Transverse colon (tissue), 4 donors: ENCODE measurements at regions not wholly inside any gene's neighbourhood (a gene's known extent, or its start where the extent isn't known, plus 50 kb on each side); places are given as distances from the start of the nearest gene placed in this dataset.

Experiments used
- DNase-seq: peaks from one replicate; pipeline ENCODE4 v3.0.0-alpha.2; 2019
- H3K27ac ChIP-seq, 4 donors: fragments of 200-600 bp; sonication (generic); 2 replicates each; pipeline ENCODE4 v1.5.1; 2016 to 2018; ENCODE audit warnings: inconsistent platforms in 4 of 4
- H3K27me3 ChIP-seq: fragments of 200-600 bp; sonication (generic); 2 replicates; pipeline ENCODE4 v1.5.1; 2017; ENCODE audit warnings: inconsistent platforms
- H3K36me3 ChIP-seq, 4 donors: fragments of 200-600 bp; sonication (generic); 2 replicates each; pipeline ENCODE4 v1.5.1; 2017 to 2019; ENCODE audit warnings: inconsistent platforms in 4 of 4
- H3K4me1 ChIP-seq, 4 donors: fragments of 200-600 bp; sonication (generic); 2 replicates each; pipeline ENCODE4 v1.5.1; 2017 to 2020; ENCODE audit warnings: inconsistent platforms in 4 of 4
- H3K4me3 ChIP-seq, 4 donors: fragments of 200-600 bp; sonication (generic); 1 replicate in 1 of 4; 2 replicates in 3 of 4; pipeline versions ENCODE4 v1.5.1 to v1.6.1; 2017 to 2019; ENCODE audit warnings: inconsistent platforms in 4 of 4
- H3K9me3 ChIP-seq, 2 donors: fragments of 200-600 bp; sonication (generic); 2 replicates each; pipeline ENCODE4 v1.5.1; 2017 to 2019; ENCODE audit warnings: inconsistent platforms in 2 of 2
- CTCF ChIP-seq, 5 experiments: fragments of 200-600 bp in 3 of 5; fragments of 450-650 bp in 2 of 5; sonication (generic) in 3 of 5; IDR thresholded peaks; 1 replicate in 2 of 5; 2 replicates in 3 of 5; pipeline ENCODE4 v1.5.1; 2016 to 2017; ENCODE audit warnings: antibody characterized with exemption in 5 of 5, inconsistent platforms in 3 of 5, mild to moderate bottlenecking in 2 of 5, moderate library complexity in 1 of 5
- EP300 ChIP-seq: sonication (generic); formaldehyde crosslinking; IDR thresholded peaks from one replicate; pipeline ENCODE4 v1.6.1; 2017; ENCODE audit warnings: antibody characterized with exemption, low read depth
- POLR2A ChIP-seq: fragments of 450-650 bp; IDR thresholded peaks from one replicate; pipeline ENCODE4 v1.6.1; 2016; ENCODE audit warnings: antibody characterized with exemption, mild to moderate bottlenecking, moderate library complexity
- POLR2AphosphoS5 ChIP-seq, 3 donors: sonication (generic); formaldehyde crosslinking; IDR thresholded peaks; one replicate each; pipeline ENCODE4 v1.6.1; 2016; ENCODE audit warnings: antibody characterized with exemption in 3 of 3
- WGBS, 2 donors: methylation state at CpG; one replicate each; pipeline ENCODE4 v1.1.5; 2018; ENCODE audit warnings: low coverage in 1 of 2; 5-methylcytosine and 5-hydroxymethylcytosine counted together
- in situ Hi-C, 4 donors: fragments of 200-750 bp; cut with MboI; loops; one replicate each; pipeline versions ENCODE4 v1.15.0 to v1.15.1; 2017; ENCODE audit warnings: low sequenced_read_pairs in 3 of 4, low pct_ligation_motif_present in 1 of 4, low pct_unique_long_range_greater_than_20kb in 1 of 4
- intact Hi-C: fragments of 100-400 bp; cut with DNase I; formaldehyde crosslinking; loops from one replicate; pipeline ENCODE4 v1.15.1; 2023; ENCODE audit warnings: low total_unique reads

GRCh38 chr10:65570143-65571010 is 1355.5 kb upstream of the LRRTM3 start:
- intact Hi-C loops, result no loop called here
- peak overlapping the region; percentile 28 to 56 (median 52) for H3K4me3 ChIP-seq
- 2 to 29% methylated on average over 11 to 20 of the region's 20 CpGs for WGBS, 2 donors
- H3K36me3 ChIP-seq, result no peaks in the 10 kb centered on the region
- TF ChIP-seq POLR2AphosphoS5 (IDR thresholded peaks at IDR 0.05) (no peak), EP300 (no peak), CTCF (IDR thresholded peaks at IDR 0.05) (peak in 1 of 5 experiments; percentile 10), POLR2A (no peak)
- H3K9me3 ChIP-seq, result no peaks in the 10 kb centered on the region
- in situ Hi-C loops, result no loop called here
- H3K27ac ChIP-seq, result peak overlapping the region; percentile 52 to 83 (median 73)
- peaks cover 0 to 6% (median 3%) of the 10 kb centered on the region in 4 donors for H3K4me1 ChIP-seq
- peak; percentile 35 for DNase-seq
- no peaks in the 10 kb centered on the region for H3K27me3 ChIP-seq

GRCh38 chr10:65571011-65571570 is 1354.7 kb upstream of the LRRTM3 start:
- no peak for TF ChIP-seq POLR2A
- TF ChIP-seq POLR2AphosphoS5 (IDR thresholded peaks at IDR 0.05), result no peak
- no peak for TF ChIP-seq CTCF (IDR thresholded peaks at IDR 0.05)
- TF ChIP-seq EP300, result no peak
- Histone ChIP-seq H3K9me3 (no peaks in the 10 kb centered on the region), H3K4me1 (peaks cover 0 to 6% (median 3%) of the 10 kb centered on the region in 4 donors), H3K27ac (peak overlapping the region; percentile 52 to 83 (median 73)), H3K27me3 (no peaks in the 10 kb centered on the region), H3K4me3 (peak overlapping the region; percentile 28 to 56 (median 52)), H3K36me3 (no peaks in the 10 kb centered on the region)
- intact Hi-C loops, result no loop called here
- WGBS, 2 donors, result 7 to 17% methylated on average over 4 to 5 of the region's 5 CpGs
- no peak for DNase-seq
- in situ Hi-C loops, result no loop called here

GRCh38 chr10:65581426-65582026 is 1344.3 kb upstream of the LRRTM3 start:
- H3K4me3 ChIP-seq, result no peak overlapping the region
- 77% methylated on average over 5 of the region's 5 CpGs; no CpG with 5 or more reads in 1 of the 2 donors for WGBS, 2 donors
- in situ Hi-C loops, result no loop called here

More at GRCh38 chr10:65581426-65582026, 1344.3 kb upstream of the LRRTM3 start:
- DNase-seq, result no peak
- Histone ChIP-seq H3K27me3 (no peaks in the 10 kb centered on the region), H3K9me3 (peaks cover 9 to 16% of the 10 kb centered on the region in 2 donors), H3K27ac (no peak overlapping the region), H3K36me3 (peaks cover 0 to 3% (median 0%) of the 10 kb centered on the region in 4 donors), H3K4me1 (no peaks in the 10 kb centered on the region)
- TF ChIP-seq CTCF (IDR thresholded peaks at IDR 0.05), result no peak
- no peak for TF ChIP-seq POLR2AphosphoS5 (IDR thresholded peaks at IDR 0.05)
- no peak for TF ChIP-seq POLR2A
- TF ChIP-seq EP300, result no peak
- intact Hi-C loops, result no loop called here
